SU-DHL-6 (cell line): ENCODE measurements at regions not wholly inside any gene's neighbourhood (a gene's known extent, or its start where the extent isn't known, plus 50 kb on each side); places are given as distances from the start of the nearest gene placed in this dataset.
"Not testable (repeated sequence)": the region's sequence is repeated elsewhere in the genome, so short reads cannot be mapped to it uniquely, and the experiment has no call there.

ENCODE experiments used
- EZH2phosphoT487 ChIP-seq: fragments of 200-600 bp; sonication (generic), shearing (Covaris generic); conservative IDR thresholded peaks from 2 replicates; pipeline ENCODE4 v1.6.1; 2018; ENCODE audit warnings: mild to moderate bottlenecking, antibody characterized with exemption, low read length, moderate library complexity, mixed read lengths
- TF ChIP-seq, protein P1 (sequence below): fragments of 200-600 bp; sonication (generic); IDR thresholded peaks from one replicate; pipeline ENCODE4 v1.5.1; 2017; ENCODE audit warnings: antibody characterized with exemption, mild to moderate bottlenecking, low read length, moderate library complexity; ENCODE audit not compliant: insufficient read depth, poor library complexity, severe bottlenecking

DNA sequence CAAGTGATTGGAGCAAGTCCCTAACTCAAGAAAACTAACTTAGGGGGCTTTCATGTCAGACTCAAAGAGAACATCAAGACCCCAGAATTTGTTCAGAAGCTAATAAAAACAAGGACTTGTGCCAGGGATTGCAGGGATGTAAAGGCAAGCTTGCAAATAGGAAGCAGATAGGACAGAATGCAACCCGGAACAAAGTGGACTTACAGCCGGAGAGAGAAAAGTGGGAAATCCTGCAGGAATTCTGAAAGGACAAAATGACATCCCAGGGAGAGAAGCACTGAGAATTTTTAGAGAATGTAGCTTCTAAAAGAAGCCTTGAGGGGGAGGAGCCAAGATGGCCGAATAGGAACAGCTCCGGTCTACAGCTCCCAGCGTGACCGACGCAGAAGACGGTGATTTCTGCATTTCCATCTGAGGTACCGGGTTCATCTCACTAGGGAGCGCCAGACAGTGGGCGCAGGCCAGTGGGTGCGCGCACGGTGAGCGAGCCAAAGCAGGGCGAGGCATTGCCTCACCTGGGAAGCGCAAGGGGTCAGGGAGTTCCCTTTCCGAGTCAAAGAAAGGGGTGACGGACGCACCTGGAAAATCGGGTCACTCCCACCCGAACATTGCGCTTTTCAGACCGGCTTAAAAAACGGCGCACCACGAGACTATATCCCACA, 195.6 kb upstream of the G2E3 start:
- TF ChIP-seq, protein P1, sequence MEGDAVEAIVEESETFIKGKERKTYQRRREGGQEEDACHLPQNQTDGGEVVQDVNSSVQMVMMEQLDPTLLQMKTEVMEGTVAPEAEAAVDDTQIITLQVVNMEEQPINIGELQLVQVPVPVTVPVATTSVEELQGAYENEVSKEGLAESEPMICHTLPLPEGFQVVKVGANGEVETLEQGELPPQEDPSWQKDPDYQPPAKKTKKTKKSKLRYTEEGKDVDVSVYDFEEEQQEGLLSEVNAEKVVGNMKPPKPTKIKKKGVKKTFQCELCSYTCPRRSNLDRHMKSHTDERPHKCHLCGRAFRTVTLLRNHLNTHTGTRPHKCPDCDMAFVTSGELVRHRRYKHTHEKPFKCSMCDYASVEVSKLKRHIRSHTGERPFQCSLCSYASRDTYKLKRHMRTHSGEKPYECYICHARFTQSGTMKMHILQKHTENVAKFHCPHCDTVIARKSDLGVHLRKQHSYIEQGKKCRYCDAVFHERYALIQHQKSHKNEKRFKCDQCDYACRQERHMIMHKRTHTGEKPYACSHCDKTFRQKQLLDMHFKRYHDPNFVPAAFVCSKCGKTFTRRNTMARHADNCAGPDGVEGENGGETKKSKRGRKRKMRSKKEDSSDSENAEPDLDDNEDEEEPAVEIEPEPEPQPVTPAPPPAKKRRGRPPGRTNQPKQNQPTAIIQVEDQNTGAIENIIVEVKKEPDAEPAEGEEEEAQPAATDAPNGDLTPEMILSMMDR, result not testable (repeated sequence)
- not testable (repeated sequence) for TF ChIP-seq EZH2phosphoT487
